PC-9 (cell line): ENCODE measurements at regions not wholly inside any gene's neighbourhood (a gene's known extent, or its start where the extent isn't known, plus 50 kb on each side); places are given as distances from the start of the nearest gene placed in this dataset.
"Not testable (repeated sequence)": the region's sequence is repeated elsewhere in the genome, so short reads cannot be mapped to it uniquely, and the experiment has no call there.

Experiments used
- EZH2 ChIP-seq: fragments of 200-600 bp; sonication (generic); IDR thresholded peaks from 2 replicates; pipeline ENCODE4 v1.8.0; 2017; ENCODE audit warnings: antibody characterized with exemption, low read depth
- TF ChIP-seq, protein P1 (sequence below): fragments of 200-600 bp; sonication (generic); conservative IDR thresholded peaks from 2 replicates; pipeline ENCODE4 v1.6.1; 2017; ENCODE audit warnings: mixed run types, antibody characterized with exemption, mild to moderate bottlenecking, moderate library complexity

DNA sequence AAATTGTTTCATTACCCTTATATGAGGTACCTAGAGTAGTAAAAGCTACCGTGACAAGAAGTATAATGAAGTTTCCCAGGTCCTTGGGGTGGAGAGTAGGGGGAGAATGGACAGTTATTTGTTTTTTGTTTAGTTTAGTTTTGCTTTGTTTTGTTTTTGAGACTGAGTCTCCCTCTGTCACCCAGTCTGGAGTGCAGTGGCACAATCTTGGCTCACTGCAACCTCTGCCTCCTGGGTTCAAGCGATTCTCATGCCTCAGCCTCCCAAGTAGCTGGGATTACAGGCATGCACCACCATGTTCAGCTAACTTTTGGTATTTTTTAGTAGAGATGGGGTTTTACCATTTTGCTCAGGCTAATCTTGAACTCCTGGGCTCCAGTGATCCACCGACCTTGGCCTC, 94.2 kb downstream of the VPREB1 start:
- TF ChIP-seq, protein P1, sequence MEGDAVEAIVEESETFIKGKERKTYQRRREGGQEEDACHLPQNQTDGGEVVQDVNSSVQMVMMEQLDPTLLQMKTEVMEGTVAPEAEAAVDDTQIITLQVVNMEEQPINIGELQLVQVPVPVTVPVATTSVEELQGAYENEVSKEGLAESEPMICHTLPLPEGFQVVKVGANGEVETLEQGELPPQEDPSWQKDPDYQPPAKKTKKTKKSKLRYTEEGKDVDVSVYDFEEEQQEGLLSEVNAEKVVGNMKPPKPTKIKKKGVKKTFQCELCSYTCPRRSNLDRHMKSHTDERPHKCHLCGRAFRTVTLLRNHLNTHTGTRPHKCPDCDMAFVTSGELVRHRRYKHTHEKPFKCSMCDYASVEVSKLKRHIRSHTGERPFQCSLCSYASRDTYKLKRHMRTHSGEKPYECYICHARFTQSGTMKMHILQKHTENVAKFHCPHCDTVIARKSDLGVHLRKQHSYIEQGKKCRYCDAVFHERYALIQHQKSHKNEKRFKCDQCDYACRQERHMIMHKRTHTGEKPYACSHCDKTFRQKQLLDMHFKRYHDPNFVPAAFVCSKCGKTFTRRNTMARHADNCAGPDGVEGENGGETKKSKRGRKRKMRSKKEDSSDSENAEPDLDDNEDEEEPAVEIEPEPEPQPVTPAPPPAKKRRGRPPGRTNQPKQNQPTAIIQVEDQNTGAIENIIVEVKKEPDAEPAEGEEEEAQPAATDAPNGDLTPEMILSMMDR = not testable (repeated sequence)
- not testable (repeated sequence) for TF ChIP-seq EZH2
